Stimulated activated CD8-positive, alpha-beta memory T cell treated with anti-CD3 and anti-CD28 coated beads, Interleukin-15, amount 100 ng/mL, for 4 hours (primary cell): ENCODE measurements at regions not wholly inside any gene's neighbourhood (a gene's known extent, or its start where the extent isn't known, plus 50 kb on each side); places are given as distances from the start of the nearest gene placed in this dataset.

ENCODE experiments used
- DNase-seq, 2 donors: peaks; one replicate each; pipeline ENCODE4 v3.0.0-alpha.2; 2020; ENCODE audit warnings: low read depth in 2 of 2

DNA sequence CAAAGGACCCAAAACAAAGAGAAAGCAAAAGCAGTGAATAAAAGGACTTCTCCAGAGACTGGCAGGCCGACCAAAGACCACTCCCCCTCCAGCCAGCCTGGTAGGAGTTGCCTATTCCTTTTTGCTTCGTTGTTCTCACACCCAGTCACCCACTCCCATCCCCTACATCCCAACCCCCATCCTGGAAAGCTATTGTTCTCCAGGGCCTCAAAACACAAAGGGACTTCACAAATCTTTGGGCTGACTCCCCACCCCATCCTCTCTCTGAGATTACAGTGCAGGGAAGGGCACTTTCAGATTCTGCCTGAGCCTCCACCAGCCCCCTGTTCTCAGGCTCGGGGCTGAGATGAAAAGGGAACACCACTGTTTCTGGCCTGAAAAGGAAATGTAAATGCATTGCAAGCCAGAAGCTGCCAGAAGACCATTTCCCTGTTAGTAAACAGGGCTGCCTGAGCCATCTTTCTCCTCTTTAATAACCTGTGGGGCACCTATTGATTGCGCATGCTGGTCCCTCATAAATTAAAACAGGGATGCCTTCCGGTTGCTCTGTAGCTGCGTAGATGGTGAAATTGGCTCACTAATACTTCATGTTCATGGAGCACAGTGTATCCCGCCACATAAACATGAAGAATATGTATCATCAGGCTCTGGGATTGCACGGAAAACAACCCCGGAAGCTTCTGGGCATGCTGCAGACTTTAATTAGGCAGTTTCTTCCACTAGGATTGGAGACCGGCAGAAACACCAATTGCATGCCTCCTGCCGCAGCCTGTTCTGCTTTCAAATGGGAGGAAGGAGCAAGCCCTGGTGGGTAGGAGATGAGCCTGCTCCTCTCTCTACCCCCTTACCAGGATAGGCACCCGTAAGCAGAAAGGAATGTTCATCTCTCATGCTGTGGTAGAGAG lies 130.3 kb upstream of the FUT8 start:
- no peak for DNase-seq

DNA sequence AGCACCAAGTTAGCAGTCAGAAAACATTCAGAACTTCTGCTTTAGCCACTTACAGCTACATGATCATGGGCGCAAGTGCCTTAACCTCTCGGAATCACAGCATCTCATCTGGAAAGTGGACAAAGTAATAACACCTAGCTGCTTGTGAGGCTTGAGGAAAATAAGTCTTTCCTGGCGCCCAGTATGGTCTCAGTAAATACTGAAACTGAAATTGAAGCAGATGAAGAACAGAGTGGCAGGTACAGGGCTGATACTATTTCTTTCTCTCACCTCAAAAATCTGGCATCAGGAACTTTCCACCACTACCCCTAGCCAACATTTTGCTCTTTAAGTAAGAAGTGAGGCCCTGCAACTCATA lies 129.7 kb upstream of the FUT8 start:
- no peak for DNase-seq

DNA sequence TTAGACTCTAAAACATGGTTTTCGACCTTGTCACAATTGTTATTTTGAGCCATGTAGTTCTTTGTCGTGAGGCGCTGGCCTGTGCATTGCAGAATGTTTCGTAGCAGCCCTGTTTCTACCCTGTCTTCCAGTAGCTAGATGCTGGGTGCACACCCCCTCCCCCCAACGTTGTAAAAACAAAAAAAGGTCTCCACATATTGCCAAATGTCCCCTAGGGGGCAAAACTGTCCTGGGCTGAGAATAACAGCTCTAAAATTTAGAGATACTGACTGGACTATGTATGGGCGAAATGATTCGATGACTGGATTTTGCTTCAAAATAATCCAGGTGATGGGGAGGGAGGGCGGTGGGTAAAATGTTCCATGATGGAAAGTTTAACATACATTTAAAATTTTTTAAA lies 126.1 kb upstream of the FUT8 start:
- DNase-seq = no peak

DNA sequence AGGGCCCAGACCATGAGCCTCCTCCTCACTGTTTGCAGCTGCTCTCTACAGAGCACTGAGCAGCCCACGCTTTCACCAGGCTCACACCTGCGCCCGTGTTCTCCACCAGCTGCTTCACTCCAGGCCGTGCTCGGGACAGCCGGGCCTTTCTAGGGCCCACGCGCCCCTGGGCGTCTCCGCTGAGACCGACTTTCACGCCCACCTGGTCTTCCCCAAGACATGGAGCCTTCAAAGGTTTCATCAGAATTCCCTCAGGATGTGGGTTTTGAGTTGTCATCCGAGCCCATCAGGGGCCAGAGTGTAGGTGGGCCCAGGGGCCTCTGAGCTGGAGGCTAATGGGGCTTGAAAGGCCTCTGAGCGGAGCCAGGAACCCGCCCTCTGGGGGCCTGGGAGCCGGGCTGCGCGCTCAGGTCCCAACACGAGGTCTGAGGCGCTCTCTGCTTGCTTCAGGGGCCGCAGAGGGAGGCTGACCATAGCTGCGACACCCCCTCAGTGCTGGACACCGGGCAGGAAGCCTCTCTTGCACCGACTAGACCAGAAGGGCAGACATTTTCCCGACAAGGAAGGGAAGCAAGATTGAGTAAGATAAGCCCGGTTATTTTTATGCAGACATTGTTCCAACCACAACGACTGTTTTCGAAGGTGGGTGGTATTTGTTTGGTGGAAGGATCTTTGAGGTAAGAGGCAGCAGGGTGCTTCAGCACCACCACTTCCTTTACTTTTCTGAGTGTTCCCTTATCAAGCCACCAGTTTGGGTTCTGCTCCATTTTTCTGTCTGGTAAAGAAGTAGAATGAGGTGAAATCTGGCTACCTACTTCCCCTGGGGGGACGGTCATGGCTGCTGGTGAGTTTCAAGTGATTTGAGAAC lies 125.0 kb upstream of the FUT8 start:
- DNase-seq = peak; percentile 34

DNA sequence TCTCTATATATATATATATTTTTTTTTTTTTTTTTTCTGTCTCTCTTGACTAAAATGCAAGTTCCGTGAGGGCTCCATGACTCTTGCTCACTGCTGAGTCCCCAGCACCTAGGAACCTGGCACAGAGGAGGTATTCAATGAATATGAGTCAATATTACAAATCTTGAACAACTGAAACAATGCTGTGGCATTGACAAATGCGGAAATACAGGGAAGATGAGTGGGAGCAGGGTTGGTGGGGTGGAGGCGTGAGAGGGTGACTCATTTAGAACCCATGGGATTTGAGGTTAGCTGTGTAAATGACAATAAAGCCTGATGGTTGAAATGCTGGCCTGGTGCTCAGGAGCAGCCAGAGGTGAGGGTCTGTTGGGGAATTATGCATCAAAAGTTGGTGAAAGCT lies 121.7 kb upstream of the FUT8 start:
- DNase-seq = no peak

DNA sequence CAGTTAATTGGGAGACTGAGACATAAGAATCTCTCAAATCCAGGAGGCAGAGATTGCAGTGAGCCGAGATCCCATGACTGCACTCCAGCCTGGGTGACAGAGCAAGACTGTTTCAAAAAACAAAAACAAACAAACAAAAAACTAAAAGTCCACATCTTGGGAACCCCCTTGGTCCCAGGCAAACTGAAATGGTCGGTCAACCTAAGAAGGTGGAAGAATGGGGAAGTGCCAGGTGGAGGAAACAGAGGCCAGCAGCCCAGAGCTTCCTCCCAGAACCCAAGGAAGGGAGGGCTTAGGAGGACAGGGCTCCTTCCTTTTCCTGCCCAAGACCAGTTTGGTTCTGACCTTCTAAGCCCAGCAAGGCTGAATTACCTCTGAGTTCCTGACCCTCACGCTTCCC lies 121.0 kb upstream of the FUT8 start:
- DNase-seq = no peak

DNA sequence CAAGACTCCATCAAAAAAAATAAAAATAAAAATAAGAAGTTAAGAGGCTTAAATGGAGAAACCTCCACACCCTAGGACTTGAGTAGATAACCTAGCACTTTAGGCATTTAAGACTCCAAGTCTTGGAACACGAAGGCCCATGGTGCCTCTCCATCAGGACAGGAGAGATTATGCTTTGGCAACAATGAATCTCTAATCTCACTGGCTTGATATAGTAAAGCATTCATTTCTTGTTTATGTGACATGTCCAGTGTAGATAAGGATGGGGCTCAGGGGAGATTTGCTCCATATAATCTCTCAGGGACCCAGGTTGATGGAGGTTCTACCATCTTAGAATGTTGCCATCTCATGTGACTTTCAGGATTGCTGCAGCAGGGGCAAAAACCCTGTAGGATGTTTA lies 117.7 kb upstream of the FUT8 start:
- DNase-seq = no peak

DNA sequence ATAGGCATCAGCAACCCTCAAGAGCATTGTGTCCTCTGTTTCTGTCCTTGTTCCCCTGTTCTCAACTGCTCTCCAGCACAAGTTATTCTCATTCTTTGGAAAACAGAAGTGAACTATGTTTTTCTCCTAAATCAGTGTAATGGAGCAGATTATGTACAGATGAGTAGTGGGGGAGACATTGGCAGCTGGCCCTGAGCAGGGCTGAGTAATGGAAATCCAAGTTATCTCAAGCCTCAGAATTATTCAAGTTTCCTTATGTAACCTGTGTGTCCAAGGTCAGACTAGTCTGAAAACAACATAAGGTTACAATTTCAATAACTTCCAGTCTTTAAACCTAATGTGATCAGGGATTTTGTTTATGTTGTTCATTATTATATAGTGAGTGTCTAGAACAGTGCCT lies 116.1 kb upstream of the FUT8 start:
- DNase-seq = no peak

DNA sequence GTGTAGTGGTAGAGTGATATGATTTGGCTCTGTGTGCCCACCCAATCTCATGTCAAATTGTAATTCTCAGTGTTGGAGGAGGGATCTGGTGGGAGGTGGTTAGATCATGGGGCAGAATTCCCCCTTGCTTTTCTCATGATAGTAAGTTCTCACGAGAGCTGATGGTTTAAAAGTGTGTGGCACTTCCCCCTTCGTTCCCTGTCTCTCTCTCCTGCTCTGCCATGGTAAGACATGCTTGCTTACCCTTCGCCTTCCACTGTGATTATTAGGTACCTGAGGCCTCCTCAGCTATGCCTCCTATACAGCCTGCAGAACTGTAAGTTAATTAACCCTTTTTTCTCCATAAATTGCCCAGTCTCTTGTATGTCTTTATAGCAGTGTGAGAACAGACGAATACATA lies 115.7 kb upstream of the FUT8 start:
- DNase-seq = no peak

DNA sequence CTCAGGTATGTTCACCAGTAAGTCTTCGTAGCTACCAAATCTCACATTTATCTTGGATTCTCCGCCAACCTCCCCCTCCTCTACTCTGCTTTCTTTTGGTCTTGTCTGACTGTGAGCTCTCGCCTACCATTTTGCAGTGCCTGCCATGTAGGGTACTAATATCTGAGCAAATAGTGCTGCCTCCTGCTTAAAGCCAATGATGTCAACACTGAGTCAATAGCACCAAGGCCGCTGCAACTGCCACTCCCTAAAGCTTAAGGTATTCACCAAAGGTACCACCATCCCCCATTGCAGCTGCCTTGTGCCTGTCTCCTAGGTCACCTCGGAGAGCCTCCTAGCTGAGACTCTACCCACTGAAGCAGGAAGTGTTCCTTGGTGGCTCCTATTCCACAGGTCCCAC lies 114.8 kb upstream of the FUT8 start:
- DNase-seq = no peak

DNA sequence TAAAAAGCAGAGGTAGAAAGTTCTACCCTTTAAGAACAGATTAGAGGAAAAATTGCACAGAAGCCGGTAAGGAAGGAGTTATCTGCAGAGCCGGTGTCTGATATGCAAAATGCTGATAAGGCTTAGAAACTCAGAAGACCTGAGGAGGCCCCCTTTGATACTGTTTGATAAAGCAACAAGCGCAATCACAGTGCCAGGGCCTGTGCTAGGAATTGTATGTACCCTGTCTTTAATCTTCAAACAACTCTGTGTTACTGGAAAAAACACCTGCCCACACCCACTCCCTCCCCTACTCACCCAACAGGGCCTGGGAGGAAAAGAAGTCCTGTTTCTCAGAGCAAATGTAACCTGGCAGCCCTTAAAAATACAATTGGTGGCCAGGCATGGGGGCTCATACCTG lies 112.7 kb upstream of the FUT8 start:
- no peak for DNase-seq

DNA sequence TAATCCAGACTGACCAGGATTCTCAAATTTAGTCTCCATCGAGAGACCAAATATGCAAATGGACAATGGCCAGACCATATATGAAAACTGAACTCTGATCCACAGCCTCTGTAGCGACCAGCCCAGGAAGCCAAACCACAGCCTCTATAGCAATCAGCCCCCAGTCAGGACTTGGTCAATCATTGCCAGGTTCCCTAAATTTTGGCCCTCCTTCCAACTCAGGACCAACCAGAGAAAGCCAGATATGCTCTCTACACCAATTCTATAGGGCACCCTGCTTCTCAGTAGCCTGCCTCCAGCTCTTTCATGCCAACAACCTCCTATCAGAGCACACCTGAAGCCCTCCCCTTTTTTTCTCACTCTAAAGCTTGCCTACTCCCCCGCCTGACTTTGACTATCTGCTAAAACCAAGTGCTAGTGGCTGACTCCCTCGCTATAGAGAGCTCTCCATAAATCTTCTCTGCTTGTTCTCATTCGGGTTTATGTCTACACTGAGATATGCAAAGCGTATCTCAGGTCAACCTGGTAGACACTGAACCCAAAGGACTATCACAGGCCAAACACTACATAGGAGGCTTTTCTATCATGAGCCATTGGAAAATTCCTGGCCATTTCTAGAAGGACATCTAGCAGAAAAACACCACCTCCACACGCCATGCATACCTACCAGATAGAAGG lies 110.5 kb upstream of the FUT8 start:
- no peak for DNase-seq

DNA sequence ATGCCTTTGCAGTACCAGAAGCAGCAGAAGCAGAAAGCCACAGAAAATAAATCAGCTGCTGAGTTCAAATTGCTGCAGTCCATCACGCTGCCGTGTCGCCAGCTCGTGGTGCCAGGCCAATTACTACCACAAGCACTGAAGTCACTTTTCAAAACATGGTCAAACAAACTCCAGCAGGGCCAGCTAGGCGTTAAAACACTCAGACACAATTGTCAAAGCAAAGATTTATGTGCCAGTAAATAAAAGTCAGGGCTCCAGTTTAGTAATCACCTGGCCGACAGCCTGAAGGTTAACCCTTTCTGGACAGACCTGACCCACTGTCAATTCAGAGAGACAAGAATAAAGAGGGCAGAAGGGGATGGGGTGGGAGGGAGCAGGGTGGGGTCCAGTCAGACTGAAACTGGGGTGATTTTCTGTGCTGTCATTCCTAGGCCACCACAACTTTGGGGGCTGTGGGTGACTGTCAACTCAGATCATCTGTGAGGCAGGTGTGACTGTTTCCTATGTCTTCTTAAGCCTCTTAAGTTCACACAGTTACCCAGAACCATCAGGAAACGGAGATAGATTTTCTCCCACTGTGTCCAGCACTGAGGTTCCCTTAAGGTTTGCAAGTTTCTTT lies 109.8 kb upstream of the FUT8 start:
- DNase-seq = no peak

DNA sequence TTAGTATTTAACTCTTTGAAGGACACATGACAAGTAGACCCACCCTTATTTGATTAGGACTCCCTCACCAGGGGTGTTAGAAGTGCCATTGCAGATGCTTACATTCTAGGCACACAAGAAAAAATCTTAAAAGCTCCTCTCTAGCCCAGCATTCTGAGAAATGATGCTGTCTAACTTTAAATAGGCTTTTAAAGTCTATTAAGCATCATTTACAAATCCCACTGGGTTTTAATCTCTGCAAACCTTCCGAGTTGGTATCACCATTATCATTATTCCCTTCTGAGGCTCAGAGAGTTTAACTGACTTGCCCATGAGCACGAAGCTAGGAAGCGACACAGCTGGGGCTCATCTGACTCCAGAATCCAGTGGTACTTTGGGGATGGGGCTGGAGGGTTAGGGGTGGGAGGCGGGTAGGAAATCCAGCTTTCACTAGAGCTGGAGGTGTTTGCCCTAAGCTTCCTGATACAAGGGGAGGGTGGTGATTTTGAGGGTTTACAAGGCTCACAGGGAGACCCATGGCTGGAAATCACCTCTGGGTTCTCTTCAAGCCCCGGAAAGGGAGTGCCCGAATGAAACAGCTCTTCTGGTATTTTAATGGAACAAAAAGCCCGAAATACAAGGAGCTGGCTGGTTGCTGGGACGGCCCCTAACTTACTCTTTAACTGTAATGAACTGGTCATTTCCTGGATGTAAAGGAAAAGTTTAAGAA lies 109.2 kb upstream of the FUT8 start:
- DNase-seq = no peak

DNA sequence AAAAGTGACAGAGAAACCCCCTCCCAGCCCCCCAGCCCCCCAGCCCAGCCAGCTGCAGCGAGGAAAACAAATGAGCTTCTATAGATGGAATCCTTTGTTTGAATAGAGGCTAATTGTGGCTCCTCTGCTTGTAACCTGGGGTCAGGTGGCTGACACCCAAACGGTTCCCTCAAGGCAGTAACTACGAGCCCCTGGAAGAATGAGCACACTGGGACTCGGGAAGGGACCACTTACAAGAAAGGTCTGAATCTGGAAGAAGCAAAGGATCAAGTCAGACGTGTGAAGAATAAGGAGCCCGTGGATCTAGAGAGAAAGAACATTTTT lies 108.7 kb upstream of the FUT8 start:
- DNase-seq = no peak

DNA sequence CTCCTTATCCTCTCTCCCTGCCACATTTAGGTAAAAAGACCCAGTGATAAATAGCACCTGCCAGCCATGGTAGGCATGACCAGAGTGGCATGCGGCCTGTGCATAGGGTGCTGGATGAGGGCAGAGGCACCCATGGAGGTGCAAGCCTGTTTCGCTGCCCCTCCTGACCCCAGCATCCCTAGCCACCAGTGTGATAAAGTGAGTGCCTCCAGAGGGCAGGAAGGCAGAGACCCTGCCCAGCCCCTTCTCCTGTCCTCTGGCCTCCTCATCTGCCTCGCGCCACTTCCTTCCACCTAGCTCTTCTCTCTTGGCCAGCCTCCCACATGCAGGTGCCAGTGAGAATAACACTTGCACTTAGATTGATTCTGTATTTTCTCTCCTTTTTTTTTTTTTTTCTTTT lies 108.3 kb upstream of the FUT8 start:
- DNase-seq = no peak

DNA sequence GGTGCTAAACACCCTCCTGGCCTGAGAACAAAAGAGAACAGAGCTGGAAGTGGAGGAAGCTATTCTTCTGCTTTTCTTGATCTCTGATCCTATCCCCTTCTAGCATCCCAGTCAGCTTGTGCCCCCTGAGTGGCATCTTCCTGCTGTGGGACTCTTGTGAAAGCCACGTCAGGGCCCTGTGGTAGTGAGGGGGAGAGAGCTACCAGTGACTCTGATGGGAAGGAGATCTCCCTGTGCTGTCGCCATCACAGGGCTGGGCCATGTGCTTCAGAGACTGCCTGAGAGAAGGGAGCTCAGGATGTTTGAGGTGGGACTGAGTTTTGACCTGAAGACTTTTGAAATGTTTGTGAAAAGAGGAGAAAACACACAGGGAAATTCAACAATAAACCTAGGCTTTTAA lies 107.6 kb upstream of the FUT8 start:
- no peak for DNase-seq

DNA sequence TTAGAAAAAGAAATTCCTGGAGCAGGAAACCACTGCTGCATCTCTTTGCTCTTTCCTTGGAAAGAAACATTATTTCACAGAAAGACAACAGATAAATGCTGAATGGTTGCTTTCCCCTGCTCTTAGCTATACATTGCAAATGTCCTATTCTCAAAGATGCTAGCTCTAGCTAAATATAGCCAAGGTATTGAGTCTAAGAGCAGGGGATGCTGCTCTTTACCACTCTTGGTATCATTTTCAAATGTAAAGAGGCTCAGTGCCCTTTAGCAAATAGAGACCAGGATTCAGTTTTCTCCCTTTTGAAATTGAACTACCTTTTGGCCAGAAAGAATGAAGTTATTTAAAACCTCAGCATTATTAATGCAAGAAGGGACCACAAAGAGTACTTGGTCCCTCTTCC lies 104.0 kb upstream of the FUT8 start:
- DNase-seq = no peak

DNA sequence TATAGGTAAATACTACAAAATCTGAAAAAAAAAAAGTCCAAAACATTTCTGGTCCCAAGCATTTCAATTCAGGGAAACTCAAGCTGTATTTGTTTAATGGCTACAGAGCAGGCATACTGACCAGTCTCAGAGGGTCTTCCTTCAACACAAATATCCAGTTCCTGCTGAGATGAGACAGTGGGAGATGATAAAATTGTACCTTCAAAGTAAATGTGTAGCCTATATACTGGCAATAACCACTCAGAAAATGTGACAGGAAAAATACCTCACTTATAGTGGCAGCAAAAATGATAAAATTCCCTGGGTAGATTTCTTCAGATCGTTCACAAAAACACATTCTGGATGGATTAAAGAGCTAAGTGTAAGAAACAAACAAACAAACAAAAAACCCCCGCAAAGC lies 102.0 kb upstream of the FUT8 start:
- no peak for DNase-seq

DNA sequence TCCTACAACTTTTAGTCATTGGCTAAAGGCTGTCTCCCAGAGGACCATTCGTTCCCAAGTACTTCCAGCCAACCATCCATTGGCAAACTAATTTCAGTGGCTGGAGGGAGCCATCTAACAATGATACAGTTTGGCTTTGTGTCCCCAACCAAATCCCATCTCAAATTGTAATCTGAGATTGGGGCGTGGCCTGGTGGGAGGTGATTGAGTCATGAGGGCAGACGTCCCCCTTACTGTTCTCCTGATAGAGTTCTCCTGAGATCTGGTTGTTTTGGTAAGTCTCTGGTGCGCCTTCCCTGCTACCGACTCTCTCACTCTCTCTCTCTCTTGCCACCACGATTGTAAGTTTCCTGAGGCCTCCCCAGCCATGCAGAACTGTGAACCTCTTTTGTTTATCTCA lies 99.7 kb upstream of the FUT8 start:
- no peak for DNase-seq

DNA sequence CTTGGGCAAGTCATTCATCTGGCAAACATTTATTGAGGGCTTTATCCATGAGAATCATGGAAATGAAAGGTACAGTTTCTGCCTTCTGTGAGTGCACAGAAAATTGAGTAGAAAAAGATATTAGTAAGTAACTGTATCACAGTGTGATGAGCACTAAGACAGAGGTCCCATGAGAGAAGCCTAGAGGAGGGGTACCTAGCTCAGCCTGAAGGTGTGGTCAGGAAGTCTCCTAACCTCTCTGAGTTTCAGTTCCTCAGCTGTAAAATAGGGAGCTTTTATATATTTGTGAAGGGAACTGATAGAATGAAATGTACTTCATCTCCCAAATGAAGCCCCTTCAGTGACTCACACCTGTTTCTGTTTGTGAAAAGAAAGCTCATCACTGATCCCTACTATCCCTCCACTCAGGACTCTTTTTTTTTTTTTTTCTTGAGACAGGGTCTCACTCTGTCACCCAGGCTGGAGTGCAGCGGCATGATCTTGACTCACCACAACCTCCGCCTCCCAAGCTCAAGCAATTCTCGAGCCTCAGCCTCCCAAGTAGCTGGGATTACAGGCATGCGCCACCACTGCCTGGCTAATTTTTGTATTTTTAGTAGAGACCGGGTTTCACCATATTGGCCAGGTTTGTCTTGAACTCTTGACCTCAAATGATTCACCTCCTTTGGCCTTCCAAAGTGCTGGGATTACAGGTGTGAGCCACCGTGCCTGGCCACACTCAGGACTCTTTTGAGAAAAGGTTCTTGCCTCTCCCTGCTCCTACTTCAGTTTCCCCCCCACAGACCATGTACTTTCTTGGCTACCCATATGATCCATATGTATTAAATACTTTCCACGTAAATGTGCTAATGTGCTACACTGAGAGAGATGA lies 93.7 kb upstream of the FUT8 start:
- no peak for DNase-seq
